Activated CD8-positive, alpha-beta memory T cell treated with anti-CD3 and anti-CD28 coated beads, Interleukin-2, amount 50 U/mL, for 4 hours (primary cell): ENCODE measurements at regions not wholly inside any gene's neighbourhood (a gene's known extent, or its start where the extent isn't known, plus 50 kb on each side); places are given as distances from the start of the nearest gene placed in this dataset.

ENCODE experiments used
- DNase-seq: peaks from one replicate; pipeline ENCODE4 v3.0.0-alpha.2; 2020

GRCh38 chr4:8796096-8796495 is 75.5 kb downstream of the HMX1 start:
- DNase-seq, result no peak

GRCh38 chr4:8795140-8795539 is 76.5 kb downstream of the HMX1 start:
- no peak for DNase-seq

DNA sequence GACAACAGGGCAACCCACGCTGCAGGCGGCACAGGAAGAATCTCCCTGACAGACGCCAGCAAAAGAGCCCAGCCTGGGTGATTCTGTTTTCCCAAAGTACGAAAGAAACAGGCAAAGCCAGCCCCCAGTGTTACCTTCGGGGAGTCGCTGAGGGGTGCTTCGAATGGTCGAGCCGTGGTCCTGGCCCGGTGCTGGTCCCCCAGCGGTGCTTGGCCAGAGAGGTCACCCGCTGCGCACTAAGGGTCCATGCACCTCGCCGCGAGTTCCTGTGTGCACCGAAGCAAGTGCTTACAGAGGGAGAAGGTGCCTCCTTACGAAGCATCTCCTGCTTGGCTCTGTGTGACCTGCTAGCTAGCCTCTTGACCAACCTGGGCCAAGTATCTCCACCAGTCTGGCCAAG is 77.1 kb downstream of the HMX1 start:
- no peak for DNase-seq

DNA sequence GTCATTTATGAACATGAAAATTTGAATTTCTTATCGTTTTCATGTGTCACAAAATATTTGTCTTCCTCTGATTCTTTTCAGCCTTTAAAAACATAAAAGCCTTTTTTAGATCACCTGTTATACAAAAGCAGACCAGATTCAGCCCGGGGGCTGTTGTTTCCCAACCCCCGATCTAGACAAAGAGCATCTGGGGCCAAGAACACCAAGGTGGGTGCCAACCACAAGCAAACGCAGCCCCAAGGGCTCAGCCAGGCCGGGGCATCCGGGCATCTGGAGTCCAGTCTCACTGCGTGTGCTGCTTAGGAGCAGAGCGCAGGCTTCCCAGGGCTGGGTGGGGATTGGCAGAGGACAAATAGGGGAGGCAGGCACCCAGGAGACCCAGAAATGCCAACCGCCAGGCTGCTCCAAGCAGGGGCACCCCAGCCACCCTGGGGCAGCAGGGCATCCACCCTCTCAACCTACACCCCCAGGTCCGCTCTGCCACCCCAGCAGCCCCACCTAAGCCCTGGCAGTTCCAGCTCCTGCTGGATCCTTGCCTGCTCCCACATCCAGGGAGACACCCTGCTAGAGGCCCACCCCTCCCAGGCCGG is 78.0 kb downstream of the HMX1 start:
- no peak for DNase-seq

- no peak for DNase-seq
Observed at GRCh38 chr4:8792491-8792890, 79.1 kb downstream of the HMX1 start.

DNA sequence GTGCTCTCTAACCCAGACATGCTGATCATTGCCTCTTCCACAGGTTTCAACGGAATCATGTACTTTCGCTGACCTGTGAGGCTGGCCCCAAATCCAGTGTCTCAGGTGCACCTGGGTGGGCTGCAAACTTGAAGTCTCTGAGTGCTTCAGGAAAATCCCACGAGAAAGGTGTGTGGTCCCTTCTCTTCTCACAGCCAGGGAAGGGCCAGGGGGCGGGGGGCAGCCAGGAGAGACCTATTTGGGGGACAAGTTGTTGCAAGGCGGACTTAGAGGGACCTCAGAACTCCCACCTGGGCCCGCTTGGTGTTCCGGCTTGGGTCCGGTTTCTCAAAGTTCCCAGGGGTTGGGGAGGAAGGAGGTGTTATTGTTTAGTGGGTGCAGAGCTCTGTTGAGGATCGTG is 80.0 kb downstream of the HMX1 start:
- no peak for DNase-seq

GRCh38 chr4:8790749-8791148 is 80.9 kb downstream of the HMX1 start:
- no peak for DNase-seq

DNA sequence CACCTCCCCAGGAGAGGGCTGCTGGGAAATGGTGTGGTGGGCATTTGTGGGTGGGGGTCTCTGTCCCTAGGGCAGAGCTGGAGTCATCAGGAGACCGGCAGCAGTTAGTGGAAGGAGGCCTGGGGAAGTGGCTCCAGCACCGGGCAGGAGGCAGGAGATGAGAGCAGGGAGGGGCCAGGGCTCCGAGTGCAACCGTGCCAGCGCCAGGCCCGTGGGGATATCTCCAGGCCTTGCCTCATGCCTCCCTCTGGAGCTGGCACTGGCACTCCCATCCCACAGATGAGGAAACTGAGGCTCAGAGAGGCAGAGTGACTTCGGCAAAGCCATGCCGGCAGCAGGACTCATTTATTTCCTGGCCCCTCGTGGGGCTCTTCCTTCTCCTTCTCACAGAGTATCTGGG is 83.5 kb downstream of the HMX1 start:
- no peak for DNase-seq

DNA sequence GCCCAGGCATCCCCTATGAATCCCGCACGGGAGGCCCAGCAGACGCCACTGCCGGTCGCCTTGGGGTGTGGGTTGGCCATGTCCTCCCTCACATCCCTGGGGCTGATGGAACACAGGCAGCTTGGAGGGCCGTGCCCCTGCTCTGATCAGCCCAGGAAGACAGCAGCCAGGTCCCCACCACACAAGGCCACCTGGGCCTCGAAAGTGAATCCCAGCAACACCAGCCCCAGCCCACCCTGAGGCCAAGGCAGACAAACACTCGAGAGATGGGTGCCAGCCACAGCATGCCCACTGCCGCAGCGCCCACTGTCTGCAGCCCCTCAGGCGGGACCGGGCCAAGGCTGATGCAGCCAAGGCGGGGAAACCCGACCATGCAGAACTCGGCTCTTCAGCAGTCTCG is 85.5 kb downstream of the HMX1 start:
- no peak for DNase-seq

DNA sequence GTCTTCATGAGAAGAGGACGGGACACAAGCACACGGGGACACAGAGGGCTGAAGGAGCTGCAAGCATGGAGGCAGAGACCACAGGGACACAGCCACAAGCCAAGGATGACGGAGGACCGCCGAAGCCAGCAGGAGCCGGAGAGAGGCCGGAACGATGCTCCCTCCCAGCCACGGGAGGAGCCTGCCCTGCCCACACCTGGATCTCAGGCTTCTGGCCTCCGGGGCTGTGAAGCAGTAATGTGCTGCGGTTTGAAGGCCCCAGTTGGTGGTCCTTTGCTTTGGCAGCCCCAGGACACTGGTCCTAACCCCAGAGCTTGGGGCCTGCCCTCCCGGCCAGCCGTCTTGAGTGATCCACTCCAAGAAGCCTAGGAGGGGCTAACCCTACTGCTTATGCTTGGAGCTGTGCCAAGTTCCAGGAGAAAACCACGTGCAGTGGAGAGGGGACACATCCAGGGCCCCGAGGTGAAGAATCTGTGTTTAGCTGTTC is 85.9 kb downstream of the HMX1 start:
- no peak for DNase-seq

DNA sequence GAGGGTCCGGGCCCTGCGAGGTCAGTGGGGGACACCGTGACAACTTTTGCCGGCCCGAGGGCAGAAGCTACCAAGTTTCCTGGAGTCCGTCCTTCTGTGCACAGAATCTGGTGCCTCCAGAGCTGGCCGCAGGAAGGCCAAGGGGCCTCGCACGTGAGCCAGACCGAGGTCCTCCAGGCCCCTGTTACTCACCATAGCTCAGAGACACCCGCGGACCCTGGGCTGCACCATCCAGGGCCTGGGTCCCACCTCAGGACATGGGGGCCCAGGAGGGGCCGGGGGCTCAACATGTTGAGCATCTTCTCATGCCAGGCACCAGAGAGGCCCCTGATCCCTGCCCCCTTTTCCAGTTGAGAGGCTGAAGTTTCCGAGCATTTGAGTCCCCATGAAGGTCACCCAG is 87.9 kb downstream of the HMX1 start:
- DNase-seq, result no peak

DNA sequence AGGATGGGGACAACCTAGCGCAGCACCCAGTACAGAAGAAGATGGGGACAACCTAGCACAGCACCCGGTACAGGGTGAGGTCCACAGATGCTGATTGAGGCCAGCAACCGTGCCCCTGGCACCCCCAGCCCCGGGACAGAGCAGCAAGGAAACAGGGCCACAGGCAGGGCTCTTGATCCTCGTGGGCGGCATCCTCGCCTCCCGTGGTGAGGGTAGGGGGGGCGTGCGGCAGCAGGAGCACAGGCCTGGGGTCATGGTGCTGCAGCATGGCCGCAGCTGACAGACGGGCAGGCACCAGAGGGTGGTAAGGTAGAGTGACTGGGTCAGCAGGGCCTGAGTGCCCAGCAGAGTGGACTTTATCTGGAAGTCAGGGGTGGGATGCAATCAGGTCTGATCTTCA is 89.5 kb downstream of the HMX1 start:
- no peak for DNase-seq

GRCh38 chr4:8781641-8782040 is 90.0 kb downstream of the HMX1 start:
- DNase-seq, result no peak

GRCh38 chr4:8780596-8781368 is 90.9 kb downstream of the HMX1 start:
- DNase-seq, result no peak

GRCh38 chr4:8780086-8780485 is 91.6 kb downstream of the HMX1 start:
- no peak for DNase-seq

DNA sequence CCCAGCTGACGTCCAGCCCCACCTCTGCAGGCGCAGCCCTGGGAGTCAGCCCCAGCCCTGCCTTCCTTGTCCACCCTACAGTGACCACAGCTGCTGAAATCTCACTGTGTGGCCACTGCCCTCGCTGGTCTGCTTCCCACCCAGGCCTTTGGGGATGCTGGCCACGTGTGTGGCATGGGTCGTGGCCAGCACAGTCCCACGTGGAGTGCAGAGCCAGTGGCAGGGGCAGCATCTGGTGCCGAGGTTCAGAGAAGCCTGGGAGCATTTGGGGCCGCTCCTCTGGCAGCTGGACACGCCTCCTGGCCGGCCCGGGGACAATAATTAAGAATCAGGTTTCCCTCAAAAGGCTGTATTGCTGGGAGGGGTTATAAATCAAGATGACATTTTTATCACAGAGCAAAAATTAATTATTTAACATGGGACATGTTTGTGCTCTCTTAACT is 92.1 kb downstream of the HMX1 start:
- no peak for DNase-seq

DNA sequence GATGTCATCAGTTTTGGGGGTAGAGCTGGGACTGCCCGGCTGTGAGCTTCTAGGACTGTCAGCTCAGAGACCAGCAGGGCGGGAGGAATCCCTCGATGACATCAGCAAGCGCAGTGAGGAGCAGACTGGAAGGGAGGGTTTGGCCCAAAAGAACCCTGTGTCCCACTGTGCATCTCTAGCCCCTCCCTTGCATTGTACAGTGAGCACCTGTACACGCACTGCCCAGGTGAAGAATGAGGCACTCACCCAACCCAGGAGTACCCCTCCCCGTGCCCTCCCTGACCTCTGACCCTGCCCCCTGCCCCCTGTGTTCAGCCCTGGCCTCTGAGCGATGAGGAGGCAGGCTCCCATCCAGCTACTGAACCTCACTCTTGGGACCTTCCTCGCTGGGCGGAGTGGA is 92.9 kb downstream of the HMX1 start:
- no peak for DNase-seq

GRCh38 chr4:8778291-8778690 is 93.3 kb downstream of the HMX1 start:
- no peak for DNase-seq

DNA sequence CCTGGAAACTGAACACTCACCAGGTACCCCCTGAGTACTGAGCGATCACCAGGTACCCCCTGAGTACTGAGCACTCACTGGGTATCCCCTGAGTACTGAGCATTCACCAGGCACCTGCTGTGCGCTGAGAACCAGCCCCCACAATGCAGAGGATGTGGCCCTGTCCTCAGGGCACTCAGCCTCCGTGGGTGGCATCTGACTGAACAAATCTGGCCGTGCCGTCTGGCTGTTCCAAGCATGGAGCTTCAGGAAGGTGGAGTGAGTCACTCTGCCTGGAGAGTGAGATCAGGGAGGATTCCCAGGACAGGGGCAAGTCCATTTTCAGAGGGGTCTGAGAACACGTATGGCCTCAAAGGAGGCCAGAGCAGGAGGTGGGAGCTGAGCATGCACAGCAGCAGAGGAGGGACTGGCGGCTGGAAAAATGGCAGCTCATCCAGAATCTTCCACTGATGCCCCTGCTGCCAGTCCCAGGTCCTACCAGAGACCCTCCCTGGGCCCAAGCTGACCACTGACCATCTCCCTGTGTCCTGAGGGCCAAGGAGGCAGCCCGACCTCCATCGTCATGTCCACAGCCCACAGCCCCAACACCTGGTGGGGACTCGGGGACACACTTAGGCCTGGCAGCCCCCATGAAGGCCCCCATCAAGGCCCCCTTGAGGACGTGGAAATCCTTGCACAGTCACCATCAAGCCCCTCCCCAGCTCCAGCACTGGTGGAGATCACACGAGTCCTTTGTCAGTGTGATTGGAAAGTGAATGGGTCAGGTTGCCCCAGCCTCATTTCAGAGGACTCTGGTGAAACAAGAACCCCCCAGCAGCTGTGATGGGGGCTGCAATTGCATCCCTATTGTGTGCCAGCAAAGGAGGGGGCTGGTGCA is 94.1 kb downstream of the HMX1 start:
- DNase-seq, result no peak

DNA sequence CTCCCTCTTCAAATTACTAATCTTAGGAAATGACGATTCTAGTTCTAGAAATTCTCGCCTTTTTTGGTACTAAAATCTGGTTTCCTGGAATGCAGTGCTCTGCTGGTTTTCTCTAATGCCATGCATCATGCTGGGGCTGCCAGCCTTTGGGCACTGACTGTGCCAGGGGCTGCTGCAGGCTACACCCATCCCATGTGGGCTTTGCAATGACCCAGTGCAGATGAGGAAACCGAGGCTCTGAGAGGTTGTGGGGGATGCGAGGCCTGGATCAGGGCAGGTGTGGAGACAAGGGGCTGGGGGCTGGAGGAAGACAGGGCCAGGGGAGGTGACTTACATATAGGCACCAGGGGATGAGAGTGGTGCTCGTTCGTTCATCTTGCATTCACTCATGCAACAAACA is 95.3 kb downstream of the HMX1 start:
- DNase-seq, result no peak

DNA sequence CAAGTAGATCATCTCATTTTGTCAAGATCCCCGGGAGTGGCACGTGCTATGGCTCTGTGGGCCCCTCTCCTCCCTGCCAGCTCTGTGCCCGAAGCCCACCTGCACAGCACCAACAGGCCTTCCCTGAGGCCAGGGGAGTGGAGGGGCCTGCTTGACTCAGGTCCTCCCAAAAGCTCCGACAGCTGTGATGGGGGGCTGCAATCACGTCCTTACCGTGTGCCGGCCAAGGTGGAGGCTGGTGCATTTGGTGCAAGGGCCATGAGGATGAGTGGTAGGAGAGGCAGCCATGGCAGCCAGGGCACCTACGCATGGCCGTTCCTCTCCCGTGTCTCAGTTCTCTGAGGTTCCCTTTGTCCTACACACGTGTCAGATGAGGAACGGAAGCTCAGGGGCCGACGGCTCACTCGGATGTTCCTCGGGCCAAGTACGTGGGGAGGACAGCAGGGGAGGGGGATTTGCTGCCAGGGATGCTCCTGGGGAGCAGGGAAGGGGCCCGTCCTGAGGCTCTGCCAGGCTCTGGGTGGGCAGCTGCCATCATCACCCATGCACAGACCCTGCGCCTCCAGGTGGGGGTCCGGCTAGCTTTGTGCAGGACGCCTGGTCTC is 95.8 kb downstream of the HMX1 start:
- no peak for DNase-seq

DNA sequence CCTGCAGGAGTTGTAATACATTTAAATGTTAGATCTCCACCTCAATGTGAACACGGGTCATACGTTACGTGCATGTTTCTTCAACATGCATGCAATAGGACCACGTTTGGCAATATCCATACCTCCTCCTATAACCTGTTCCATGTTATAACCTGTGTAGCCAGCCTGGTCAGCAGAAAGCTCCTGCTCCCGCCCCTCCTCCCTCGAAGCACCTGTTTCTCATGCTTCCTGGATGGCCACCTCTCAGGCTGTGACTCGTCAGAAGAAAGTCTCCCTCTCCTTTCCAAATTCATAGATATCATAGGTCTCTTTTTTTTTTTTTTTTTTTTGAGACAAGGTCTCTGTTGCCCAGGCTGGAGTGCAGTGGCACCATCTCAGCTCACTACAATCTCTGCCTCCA is 96.5 kb downstream of the HMX1 start:
- DNase-seq, result no peak

DNA sequence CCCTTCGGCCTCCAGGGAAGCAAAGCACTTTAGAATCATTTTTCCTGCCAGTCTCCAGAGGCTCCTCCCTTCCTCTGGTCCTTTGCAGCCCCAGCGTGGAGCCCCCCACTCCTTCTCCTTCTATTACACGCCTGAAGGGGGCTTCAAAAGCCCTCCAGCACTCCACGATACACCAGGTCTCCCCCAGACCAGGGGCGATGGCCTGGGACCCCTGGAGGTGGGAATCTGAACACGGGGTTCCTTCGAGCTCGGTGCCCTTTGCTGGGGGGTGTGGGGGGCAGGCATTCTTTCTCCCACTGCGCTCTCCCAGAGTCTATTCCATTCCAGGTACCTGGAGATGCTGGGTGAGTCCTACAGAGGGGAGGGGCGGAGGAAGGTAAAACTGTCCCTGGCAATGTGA is 97.6 kb downstream of the HMX1 start:
- DNase-seq, result no peak
